LNCAP (cell line): ENCODE measurements at regions not wholly inside any gene's neighbourhood (a gene's known extent, or its start where the extent isn't known, plus 50 kb on each side); places are given as distances from the start of the nearest gene placed in this dataset.

ENCODE experiments used
- TF ChIP-seq, protein P1 (sequence below): fragments of 450-650 bp; IDR thresholded peaks from 2 replicates; pipeline ENCODE4 v1.5.1; 2017; ENCODE audit warnings: mild to moderate bottlenecking

DNA sequence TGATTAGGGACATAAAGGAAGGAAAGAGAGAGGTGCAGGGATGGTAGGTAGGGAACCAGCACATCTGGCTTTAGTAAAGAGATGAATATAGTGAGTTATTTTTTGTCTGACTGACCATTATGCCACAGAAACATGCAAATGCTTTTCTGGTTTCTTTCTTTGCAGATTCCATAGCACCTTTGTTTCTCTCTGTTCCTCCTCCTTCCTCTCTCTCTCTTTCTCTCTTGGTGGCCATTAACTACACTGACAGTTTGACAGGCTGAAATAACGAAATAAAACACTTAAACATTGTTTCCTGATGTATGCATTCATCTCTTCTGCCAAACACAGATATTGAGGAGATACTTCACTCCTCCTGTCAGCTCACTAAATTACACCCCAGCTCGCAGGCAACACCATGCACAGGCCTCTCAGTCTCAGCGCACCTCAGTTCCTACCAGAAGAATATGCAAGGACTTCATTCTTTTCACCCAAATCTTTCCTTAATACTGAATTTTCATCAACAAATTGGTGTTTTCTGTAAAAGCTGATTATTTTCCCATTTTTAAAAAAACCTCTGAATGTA lies 406.9 kb upstream of the SOX5 start:
- TF ChIP-seq, protein P1, sequence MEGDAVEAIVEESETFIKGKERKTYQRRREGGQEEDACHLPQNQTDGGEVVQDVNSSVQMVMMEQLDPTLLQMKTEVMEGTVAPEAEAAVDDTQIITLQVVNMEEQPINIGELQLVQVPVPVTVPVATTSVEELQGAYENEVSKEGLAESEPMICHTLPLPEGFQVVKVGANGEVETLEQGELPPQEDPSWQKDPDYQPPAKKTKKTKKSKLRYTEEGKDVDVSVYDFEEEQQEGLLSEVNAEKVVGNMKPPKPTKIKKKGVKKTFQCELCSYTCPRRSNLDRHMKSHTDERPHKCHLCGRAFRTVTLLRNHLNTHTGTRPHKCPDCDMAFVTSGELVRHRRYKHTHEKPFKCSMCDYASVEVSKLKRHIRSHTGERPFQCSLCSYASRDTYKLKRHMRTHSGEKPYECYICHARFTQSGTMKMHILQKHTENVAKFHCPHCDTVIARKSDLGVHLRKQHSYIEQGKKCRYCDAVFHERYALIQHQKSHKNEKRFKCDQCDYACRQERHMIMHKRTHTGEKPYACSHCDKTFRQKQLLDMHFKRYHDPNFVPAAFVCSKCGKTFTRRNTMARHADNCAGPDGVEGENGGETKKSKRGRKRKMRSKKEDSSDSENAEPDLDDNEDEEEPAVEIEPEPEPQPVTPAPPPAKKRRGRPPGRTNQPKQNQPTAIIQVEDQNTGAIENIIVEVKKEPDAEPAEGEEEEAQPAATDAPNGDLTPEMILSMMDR = no peak

DNA sequence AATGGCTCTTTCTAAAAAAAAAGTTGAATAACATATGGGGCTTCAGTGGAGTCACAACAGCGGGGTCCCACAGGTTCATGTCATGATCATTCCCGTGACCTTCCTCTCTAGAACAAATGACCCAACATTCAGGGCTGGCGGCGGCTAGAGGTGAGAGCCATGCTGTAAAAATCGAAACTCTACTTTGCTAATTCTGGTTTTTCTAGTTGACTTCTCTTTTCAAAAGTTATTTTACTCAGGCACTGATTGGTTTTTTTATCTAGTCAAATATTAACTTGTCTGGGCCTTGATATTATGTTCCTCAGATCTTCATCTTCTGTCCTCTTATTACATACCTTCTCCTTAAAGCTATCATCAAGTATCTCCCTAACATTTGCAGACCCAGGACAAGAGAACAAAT lies 402.9 kb upstream of the SOX5 start:
- TF ChIP-seq, protein P1 = no peak

DNA sequence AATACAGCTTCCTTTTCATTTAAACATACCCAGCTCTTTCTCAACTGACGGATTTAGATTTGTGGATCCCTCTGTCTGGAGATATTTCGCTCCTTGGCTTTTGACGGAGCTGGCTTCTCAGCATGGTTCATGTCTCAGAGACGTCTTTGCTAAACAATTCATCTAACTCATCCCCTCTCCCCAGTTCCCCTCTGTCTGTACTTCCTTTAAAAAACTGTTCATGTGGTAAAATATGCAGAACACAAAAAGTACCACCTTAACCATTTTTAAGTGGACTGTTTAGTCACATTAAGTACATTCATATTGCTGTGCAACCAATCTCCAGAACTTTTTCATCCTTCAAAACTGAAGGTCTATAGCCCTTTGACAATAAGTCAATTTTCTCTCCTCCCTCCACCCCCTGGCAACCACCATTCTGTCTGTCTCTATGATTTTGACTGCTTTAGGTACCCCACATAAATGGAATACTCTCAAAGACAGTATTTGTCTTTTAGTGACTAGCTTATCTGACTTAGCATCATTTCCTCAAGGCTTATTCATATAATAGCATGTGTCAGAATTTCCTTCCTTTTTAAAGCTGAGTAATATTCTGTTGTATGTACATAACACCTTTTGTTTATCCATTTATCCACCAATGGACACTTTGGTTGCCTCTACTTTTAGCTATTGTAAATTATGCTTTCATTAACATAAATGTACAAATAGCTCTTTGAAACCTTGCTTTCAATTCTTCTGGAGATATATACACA lies 399.8 kb upstream of the SOX5 start:
- TF ChIP-seq, protein P1 = no peak

DNA sequence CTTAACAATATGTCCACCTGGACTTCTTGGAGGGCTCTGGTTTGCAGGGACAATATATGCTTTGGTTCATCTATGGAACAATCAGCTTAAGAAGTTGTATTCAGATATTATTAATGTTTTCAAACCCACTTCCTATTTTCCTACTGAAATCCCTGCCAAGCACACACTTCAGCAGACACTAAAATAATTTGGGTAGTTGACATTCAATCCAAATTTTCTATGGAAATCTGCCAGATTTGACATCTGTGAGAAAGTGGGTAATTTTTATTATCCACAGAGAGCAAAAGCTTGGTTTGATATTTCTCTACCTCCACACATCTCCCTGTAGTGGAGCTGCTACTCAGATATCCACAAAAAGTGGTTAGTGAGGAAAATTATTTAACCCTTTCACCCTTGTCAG lies 378.8 kb upstream of the SOX5 start:
- TF ChIP-seq, protein P1 = no peak

DNA sequence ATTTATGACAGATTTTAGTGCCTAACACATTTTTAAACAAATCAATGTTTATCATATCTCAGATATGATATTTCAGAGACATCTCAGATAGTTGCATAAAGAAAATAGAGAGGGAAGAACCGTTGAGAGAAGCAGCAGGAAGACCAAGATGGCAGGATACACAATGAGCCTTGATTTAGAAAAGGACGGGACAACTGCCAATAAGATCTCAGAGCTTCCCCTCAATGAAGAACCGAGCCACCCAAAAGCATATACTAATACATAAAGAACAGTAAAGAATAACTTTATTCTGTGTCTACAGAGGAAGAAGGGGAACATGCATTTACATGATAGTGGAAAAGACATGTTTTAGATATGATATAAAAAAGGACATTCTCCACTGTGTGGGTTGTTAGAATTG lies 375.9 kb upstream of the SOX5 start:
- TF ChIP-seq, protein P1 = no peak

DNA sequence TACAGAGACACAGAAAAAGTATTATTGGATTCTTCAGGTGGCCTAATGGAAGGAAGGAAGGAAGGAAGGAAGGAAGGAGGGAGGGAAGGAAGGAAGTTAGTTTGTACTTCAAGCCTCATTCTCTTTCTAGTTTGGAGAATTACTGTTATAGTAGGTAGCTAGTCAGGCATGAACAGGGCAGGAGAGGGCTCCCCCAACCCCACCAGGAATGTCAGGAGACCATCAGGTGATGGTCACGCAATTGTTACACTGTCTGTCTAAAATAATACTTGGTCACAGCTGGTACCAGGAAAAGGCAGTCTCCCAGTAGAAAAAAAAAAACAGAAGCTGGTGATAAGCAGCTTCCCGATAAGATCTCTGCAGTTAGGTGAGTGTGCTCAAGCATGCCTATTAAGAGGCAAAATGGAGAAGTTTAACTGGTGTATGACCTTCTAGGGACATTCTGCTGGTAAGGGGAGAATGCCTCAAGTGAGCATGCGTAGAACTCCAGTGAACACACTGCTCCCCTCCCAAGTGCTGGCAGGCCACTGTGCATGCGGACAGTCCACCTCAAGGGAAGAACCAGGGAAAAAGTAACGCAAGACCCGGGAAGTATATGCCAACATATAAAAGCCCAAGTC lies 358.4 kb upstream of the SOX5 start:
- TF ChIP-seq, protein P1 = no peak

DNA sequence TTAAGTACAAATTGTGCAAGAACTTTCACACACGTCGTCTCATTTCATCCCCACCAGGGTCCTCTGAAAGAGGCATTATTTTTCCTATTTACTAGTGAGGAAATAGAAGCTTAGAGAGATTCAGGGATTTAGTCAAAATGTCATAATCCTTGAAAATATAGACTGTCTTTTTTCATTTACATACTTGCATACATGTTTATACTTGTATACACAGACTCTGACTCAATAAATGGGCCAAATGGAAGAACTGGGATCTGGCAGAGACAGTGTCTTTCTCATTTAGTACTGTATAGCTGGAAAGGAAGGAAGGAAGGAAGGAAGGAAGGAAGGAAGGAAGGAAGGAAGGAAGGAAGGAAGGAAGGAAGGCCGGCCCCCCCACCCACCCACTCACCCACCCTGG lies 357.7 kb upstream of the SOX5 start:
- TF ChIP-seq, protein P1 = no peak
